ENCODE measurements at regions not wholly inside any gene's neighbourhood (a gene's known extent, or its start where the extent isn't known, plus 50 kb on each side); places are given as distances from the start of the nearest gene placed in this dataset.

GRCh38 chr10:129365767-129366402, 101.2 kb upstream of the MGMT start:
- DNase-seq = no peak

DNA sequence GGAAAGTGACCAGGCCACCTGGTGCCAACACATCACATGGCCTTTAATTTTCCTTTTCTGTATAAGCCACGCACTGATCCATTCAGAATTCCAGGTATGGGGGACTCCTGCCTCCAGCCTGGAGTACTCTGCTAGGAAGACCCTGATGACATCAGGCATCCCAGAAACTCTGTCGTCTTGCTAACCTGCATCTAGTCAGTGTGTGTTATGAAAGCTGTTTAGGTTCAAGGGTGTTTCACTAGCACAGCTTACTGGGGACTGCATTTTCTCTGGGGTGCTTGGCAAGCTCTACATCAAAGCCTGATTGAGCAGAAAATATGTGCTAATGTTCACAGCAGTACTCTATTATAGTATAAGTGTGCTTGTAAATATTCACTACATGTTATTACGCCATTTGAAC, 100.6 kb upstream of the MGMT start:
- DNase-seq = no peak

DNA sequence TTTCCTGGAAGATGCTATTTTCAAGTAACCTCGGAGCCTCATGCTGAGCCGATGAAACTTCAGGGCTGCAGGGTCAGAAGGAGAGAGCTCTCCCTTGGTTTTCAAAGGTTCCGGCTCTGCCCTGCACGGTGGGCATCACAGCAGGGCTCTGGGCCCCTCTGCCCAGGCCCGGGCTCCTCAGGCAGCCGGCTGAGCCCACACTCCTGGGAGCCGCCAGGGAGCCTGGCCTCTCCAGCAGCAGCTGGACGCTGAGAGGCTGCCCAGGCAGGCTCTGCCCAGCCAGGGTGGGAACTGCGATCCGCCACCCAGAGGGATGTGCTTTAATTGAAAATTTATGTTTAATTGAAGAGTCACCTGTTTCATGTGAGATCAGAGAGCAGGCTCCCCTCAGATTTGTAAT, 97.5 kb upstream of the MGMT start:
- no peak for DNase-seq

GRCh38 chr10:129371541-129371940, 95.5 kb upstream of the MGMT start:
- DNase-seq = no peak

- no peak for DNase-seq
Measured at GRCh38 chr10:129372172-129372571, 94.9 kb upstream of the MGMT start.

DNA sequence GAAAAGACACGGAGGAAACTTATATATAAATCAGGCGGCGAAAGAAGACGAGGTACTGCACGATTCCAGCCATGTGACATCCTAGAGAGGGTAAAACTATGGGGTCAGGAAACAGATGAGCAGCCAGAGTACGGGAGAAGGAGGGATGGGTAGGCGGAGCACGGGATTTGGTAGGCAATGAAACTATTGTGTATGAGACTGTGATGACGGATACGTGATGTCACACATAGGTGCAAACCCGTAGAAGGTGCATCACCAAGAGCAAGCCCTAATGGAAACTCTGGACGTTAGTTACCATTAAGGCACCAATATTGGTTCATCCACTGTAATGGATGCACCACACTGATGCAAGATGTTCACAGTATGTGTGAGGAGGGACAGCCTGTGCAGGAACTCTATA, 93.8 kb upstream of the MGMT start:
- DNase-seq = no peak

DNA sequence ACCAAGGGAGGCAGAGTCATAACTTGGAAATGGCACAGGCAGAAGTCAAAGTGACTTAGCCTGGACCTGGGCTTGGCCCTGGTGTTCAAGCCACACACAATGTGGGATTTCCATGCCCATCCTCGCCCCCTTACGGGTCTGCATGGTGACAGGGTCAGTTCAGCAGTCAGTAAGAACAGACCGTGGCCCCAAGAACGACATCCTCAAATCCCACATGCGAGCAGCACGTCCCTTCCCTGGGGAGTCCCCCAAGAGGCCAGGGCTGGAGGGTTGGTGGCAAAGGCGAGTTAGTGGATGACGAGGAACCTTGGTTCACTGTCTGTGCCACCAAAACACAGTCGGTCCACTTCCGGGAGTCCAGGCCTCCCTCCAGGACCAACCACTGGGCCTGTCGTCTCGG, 93.3 kb upstream of the MGMT start:
- DNase-seq = no peak

GRCh38 chr10:129375171-129375570, 91.9 kb upstream of the MGMT start:
- DNase-seq = no peak

GRCh38 chr10:129375912-129376311, 91.1 kb upstream of the MGMT start:
- DNase-seq = no peak

GRCh38 chr10:129380279-129380678, 86.8 kb upstream of the MGMT start:
- no peak for DNase-seq

- no peak for DNase-seq
Measured at GRCh38 chr10:129381741-129382140, 85.3 kb upstream of the MGMT start.

DNA sequence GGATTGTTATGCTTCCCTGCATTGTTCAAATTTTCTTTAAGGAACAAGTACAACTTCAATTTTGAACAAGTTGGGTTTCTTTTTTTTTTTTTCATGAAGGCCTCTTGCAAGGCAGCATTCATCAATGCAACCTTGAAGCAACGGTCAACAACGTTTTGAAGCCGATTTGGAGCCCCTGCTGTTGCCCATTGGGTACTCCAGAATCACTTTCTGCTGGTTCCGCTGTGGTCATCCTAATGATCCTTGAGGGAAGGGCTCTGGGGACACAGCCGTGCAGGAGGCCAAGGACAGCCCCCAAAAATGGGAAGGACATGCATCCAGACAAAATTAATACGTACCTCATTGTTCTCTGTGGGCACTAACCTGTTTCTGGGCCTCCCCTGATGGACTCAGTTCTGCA, 84.6 kb upstream of the MGMT start:
- no peak for DNase-seq

- DNase-seq = no peak
Measured at GRCh38 chr10:129383651-129384050, 83.4 kb upstream of the MGMT start.

- DNase-seq = no peak
Measured at GRCh38 chr10:129385600-129385999, 81.4 kb upstream of the MGMT start.

DNA sequence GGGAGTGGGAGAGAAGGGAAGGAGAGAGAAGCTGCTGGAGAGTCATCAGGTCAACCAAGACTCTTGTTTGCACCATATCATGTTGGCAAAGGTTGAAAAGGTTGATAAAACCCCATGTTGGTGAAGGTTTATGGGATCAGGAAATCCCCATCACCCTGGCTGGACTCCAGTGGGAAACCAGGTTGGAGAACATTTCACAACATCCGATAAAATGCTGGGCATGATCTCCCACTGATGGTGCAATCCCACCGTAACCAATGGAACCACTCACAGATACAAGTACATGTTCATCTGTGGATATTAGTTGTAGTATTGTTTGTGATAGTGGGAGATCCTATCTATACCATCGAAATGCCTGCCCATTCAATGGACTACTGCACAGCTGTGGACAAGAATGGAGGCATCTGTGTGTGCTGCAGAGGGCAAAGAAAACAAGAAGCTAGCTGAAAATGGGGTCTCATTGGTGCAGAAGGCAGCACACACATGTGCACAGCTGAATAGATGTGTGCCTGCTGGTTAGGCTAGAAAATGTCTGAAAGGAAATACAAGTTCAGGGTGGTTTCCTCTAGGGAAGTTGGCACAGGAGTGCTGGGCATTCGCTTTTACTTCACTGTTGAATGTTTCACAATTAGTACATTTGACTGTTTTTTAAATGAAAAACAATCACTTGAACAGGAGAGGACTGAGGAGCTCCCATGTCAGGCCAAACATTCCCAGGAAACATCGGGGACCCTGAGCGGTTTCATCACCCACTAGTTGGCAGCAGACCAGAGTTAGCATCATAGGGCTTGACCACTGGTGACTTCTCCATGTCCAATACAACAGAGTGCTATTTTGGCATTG, 80.4 kb upstream of the MGMT start:
- DNase-seq = no peak

DNA sequence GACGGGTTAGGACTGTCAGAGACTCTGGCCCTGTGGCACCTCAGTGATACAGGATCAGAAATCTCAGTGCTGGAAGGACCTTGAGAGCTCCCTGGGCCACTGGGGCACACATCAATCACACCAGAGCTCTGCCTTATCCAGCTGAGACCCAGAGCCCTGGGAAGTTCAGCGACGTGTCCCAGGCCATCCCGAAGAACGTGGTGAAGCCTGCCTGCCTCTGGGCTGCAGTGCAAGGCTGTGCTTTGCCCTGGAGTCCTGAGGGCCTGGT, 79.8 kb upstream of the MGMT start:
- DNase-seq = no peak

- no peak for DNase-seq
Measured at GRCh38 chr10:129388435-129388834, 78.6 kb upstream of the MGMT start.

DNA sequence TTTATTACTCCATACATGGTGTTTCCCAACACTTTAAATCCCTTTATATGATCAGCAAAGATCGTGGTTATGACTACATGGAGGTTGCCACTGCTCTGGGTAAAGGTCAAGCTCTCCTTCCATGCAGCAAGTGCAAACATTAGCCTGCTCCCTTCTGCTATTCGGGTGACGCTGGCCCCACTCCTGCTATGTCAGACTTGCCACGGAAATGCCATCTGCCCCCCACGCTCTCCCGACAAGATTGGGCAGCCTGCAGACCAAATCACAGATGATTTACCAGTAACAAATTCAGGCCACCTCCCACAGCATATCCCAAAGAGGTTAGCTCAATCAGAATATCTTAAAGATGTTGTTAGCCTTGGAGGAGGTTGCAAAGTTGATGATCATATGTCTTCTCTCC, 77.8 kb upstream of the MGMT start:
- DNase-seq = no peak

DNA sequence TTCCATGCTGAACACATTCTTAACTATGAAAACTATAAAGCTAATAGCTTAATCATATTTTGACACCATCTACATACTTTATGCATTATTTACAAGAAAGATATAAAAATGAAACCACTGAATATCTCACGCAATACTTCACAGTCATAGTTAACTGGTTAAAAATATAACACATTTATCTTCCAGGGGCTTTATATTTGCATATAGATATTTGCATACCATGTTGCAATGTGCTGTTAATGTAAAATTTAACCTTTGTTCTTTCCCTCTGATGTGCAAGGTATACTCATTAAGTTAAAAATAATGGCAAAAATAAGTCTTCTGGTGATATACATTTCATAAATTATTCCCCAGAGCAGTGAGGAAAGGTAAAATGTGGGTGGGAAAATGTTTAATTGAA, 76.9 kb upstream of the MGMT start:
- no peak for DNase-seq

DNA sequence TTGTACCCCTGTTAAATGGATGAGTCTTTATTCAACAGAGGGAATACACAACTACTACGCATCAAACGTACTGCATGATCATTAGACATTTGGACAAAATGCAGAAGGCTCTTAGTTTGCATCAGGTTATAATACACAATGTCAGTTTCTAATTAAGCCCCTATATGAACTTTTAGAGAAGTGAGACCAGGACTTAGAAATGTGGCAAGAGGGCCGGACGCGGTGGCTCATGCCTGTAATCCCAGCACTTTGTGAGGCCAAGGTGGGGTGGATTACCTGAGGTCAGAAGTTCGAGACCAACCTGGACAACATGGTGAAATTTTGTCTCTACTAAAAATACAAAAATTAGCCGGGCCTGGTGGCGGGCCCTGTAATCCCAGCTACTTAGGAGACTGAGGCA, 76.3 kb upstream of the MGMT start:
- DNase-seq = no peak

GRCh38 chr10:129391464-129391863, 75.6 kb upstream of the MGMT start:
- DNase-seq = no peak

DNA sequence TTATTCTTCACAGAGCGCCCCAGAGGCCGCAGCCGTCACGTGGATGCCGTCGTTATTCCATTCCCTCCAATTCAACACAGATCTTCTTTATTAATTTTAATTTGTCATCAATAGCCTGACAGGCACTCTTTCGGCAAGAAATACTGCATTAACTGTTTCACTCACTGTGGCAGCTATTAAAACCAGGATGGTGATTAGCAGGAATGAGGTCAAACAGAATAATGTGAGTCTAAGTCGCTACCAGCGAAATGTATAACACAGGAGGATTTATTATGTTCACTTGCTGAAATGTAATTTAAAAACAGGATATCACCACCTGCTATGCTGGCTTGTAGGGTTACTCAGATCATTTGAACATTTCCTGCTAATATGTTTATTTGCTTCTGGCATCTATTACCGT, 74.2 kb upstream of the MGMT start:
- DNase-seq = no peak

DNA sequence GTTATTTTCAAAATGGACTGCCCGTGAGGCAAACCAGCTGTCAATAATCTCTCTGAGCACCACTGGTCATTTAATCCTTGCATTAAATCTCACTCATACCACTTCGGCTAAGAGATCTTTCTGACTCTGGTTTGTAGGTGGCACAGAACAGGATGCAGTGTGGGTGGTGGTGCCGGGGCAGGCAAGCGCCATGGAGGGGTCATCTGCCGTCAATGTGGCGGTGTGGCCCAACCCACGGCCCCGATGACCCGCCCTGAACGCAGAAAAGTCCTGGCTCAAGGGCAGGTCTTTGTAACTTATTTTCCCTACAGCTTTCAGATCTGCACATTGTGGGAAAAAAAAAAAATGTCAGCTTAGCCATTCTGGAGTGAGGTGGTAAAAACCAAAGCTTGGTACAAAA, 73.2 kb upstream of the MGMT start:
- no peak for DNase-seq

GRCh38 chr10:129394518-129395328, 72.3 kb upstream of the MGMT start:
- DNase-seq = no peak
